Activated CD4-positive, alpha-beta T cell treated with anti-CD3 and anti-CD28 coated beads for 24 hours (primary cell): ENCODE measurements at regions not wholly inside any gene's neighbourhood (a gene's known extent, or its start where the extent isn't known, plus 50 kb on each side); places are given as distances from the start of the nearest gene placed in this dataset.

Source experiments
- DNase-seq, 2 donors: peaks; one replicate each; pipeline ENCODE4 v3.0.0-alpha.2; 2020; ENCODE audit warnings: low read depth in 2 of 2

DNA sequence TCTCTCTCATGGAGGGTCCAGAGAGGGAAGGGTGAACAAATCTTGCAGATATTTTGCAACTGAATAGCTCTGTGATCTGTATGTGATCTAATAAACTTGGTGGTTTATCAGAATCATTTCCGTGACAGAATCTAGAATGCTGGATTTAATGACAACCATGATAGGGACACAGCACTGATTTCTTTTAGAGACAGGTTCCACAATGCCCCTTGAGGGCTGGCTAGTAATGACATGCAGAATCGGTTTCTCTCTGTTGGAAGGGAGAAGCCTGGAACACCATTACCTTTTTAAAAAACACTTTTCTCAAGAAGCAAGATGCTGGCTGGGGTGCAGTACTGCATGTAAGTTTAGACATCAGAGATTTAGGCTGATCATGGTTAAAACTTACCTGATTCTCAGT is 313.4 kb downstream of the CDH26 start:
- no peak for DNase-seq

- no peak for DNase-seq
Measured at GRCh38 chr20:60272790-60273189, 314.6 kb downstream of the CDH26 start.

- DNase-seq: no peak
Measured at GRCh38 chr20:60274717-60275116, 316.5 kb downstream of the CDH26 start.

DNA sequence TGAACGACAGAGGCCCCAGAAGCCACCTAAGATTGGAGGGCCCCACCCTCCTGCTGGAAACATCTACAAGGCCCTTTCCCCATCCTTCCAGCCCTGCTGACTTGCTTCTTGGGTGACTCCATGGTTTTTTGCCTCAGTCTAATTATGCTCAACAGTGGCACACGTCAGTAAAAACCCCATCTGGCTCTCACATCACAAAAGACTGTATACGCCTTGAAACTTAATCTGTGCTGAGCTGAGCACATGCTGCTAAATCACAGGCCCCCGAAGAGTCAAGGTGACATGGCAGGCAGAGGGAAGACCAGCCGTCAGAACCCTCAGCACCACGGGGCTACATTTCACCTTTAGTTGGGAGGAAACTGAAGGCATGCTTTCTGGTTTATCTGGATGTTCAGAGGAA is 323.1 kb downstream of the CDH26 start:
- no peak for DNase-seq

DNA sequence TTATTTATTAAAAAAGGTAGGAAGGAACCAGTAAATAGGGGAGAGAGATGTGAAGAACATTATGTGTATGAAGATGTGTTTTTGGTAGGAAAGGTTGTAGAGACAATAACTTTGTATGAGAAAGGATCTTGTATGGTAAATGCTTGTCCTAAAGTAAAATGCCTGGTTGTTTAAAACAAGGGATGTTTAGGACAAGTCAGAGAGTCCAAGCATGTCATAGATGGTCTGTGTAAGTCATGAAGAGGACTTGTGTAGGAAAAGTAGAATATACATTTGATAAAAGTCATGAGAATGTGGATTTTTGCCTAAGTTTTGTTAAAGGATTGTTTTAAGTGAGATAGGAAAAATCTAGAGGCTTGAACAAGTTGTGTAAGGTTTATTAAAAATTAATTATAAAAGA is 325.1 kb downstream of the CDH26 start:
- no peak for DNase-seq

GRCh38 chr20:60286764-60287163 is 328.5 kb downstream of the CDH26 start:
- no peak for DNase-seq

DNA sequence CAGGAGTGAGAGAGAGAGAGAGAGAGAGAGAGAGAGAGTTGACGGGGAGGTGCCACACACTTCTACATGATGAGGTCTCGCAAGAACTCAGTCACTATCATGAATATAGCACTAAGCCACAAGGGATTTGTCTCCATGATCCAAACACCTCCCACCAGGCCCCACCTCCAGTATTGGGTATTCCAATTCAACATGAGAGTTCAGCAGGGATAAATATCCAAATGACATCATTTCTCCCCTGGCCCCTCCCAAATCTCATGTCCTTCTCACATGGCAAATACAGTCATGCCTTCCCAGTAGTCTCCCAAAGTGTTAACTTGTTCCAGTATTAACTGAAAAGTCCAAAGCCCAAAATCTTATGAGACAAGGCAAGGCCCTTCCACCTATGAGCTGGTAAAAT is 330.7 kb downstream of the CDH26 start:
- no peak for DNase-seq

- no peak for DNase-seq
Measured at GRCh38 chr20:60292001-60292520, 333.8 kb downstream of the CDH26 start.

DNA sequence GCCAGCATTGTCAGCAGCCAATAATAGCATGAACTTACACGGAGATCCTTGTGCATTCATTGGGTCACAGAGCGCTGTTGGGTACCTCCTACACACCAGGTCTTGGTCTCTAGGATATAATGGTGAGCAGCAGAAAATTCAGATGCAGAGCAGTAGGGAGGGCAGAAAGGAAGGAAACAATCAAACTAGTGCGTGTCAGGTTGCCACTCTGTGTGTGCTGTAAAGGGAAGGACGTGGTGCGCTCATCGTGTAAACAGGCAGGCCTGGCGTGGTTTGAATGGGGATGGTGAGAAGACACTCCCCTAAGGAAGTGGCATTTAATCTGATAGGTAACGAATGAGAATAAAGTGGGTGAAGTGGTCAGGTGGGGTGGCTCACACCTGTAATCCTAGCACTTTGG is 336.4 kb downstream of the CDH26 start:
- no peak for DNase-seq

- DNase-seq: no peak
Measured at GRCh38 chr20:60295214-60295613, 337.0 kb downstream of the CDH26 start.

- DNase-seq: no peak
Measured at GRCh38 chr20:60297649-60298048, 339.4 kb downstream of the CDH26 start.

- DNase-seq: no peak
Measured at GRCh38 chr20:60298647-60299046, 340.4 kb downstream of the CDH26 start.

- DNase-seq: no peak
Measured at GRCh38 chr20:60299951-60300350, 341.7 kb downstream of the CDH26 start.

DNA sequence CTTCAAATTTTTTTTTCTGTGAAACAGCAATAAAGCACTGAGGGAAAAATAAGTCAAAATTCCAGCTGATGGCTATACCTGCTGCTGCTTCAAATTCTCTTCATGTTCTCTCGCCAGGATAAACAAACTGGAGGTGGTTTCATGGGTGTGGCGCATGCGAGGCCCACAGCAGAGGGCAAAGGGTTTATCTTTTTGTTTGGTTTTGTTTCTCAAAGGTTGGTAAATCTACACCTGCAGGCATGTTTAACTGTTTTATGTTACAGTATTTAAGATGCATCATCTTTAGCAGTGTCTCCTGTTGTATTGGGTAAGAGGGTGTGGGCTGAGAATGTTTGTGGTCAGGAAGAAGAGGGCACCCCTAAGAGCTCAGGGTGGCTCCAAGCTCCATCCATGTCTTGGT is 342.2 kb downstream of the CDH26 start:
- DNase-seq: no peak

GRCh38 chr20:60302875-60303274 is 344.7 kb downstream of the CDH26 start:
- no peak for DNase-seq

DNA sequence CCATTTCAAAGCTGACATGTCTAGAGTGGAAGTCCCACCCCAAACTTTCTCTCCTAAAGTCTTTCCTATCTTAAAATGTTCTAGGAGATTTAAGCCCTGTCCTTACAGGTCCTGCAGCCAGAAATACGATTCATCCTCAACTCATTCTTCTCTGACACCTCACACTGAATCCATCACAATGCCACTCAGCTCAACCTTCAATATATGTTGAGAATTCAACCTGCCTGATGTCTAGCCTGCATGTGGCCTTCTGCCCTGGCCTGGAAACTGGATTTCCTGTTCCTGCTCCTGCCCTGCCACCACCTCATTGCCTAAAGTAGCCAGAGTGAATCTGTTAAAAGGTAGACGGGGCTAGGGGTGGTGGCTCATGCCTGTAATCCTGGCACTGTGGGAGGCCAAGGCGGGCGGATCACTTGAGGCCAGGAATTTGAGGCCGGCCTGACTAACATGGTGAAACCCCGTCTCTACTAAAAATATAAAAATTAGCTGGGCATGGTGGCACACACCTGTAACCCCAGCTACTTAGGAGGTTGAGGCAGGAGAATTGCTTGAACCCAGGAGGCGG is 345.9 kb downstream of the CDH26 start:
- no peak for DNase-seq

GRCh38 chr20:60304931-60305330 is 346.7 kb downstream of the CDH26 start:
- DNase-seq: no peak

- no peak for DNase-seq
Measured at GRCh38 chr20:60306105-60306504, 347.9 kb downstream of the CDH26 start.

- no peak for DNase-seq
Measured at GRCh38 chr20:60306551-60306950, 348.3 kb downstream of the CDH26 start.

- DNase-seq: no peak
Measured at GRCh38 chr20:60310560-60311349, 352.5 kb downstream of the CDH26 start.

DNA sequence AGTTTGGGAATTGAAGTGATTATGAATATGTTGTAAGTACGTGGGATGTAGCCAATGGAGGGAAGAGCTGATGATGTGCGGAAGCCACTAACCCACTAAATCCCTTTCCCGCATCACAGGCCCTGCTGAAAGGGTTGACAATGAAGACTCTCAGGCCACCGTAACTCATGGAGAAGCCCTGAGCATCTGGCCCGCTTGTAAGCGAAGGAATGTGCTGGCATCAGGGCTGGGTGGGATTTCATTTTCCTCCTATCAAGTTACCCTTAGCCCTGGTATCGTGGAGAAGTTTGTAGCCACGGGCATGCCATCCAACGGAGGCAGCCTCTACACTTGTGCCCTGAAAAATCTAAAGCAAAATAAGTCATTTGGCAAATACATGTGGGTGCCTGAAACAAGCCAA is 355.0 kb downstream of the CDH26 start:
- no peak for DNase-seq

DNA sequence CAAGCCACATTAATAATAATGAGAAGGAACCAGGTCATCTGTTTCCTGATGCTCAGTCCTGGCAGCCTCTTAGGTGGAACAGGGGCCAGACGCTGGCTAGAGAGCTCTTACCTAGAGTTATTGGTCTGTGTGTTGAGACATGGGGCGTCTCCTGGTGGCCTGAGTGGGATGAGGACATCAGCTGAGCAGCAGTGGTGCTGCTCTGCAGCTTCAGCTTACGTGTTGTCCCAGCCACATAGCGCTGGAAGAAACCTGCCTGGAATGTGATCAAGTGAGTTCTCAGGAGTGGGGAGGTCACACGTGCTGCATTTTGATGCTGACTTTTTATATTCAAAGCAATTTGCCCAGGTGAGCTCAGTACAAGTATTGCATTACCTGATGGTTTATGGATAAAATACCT is 355.4 kb downstream of the CDH26 start:
- no peak for DNase-seq

DNA sequence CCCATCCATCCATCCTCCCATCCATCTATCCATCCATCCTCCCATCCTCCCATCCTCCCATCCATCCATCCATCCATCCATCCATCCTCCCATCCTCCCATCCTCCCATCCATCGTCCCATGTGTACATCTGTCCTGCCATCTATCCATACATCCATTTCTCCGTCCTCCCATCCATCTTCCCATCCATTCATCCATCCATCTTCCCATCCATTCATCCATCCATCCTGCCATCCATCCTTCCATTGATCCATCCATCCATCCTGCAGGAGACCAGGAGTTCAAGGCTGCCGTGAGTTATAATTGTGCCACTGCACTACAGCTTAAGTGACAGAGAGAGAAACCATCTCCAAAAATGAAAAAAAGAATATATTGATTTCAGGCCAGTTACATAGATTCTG is 356.5 kb downstream of the CDH26 start:
- DNase-seq: no peak
